ENCODE measurements at regions not wholly inside any gene's neighbourhood (a gene's known extent, or its start where the extent isn't known, plus 50 kb on each side); places are given as distances from the start of the nearest gene placed in this dataset.
A peak's percentile ranks its signal among the peaks of the same experiment; 100 is the strongest.

DNA sequence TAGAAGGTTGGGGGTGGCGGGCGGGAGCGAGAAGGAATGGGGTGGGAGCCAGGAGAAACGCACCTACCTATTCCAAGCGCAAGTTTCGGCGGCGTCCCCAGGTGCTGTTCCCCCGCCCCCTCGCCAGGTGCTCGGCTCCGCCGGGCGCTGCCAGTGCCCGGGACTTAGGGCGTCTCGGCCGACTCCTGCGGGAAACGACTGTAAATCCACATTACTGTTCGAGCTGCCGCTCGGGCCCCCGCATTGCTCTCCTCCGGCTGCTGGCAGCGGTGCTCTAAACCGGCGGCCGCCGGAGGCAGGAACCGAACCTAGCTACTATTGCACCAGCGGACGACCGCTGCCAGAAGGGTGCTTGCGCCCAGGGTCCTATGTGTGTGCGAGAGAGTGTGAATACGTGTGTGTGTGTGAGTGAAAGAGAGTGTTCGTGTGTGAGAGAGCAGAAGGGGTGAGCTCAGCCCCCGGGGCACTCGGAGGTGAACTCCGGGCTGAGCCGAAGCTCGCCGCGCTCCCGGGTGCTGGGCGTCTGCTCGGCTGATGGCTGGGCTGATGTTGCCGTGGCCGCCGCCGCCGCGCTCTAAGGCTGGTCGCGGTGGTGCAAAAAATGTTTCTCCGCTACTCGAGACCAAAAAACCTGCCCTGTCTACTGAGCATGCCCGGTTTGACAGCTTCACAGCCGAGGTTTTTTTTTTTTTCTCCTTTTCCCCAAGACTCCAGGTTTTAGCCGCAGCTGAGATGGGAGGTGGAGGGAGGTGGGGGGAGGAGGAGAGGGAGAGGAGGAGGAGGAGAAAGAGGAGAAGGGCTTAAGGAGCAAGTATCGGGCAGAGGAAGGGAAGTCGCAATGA is 115.7 kb upstream of the TEX13C start:
- Mint-ChIP-seq H3K4me1 (ENCODE audit: low read depth, unreplicated experiment) (no peaks in the 10 kb centered on the region), H3K27me3 (ENCODE audit: low read depth, unreplicated experiment) (peaks cover 12% of the 10 kb centered on the region), H3K4me3 (ENCODE audit: unreplicated experiment) (peak overlapping the region; percentile 88), H3K9me3 (ENCODE audit: unreplicated experiment) (no peaks in the 10 kb centered on the region), H3K27ac (ENCODE audit: unreplicated experiment) (peak overlapping the region; percentile 77), H3K36me3 (ENCODE audit: low read depth, unreplicated experiment) (no peaks in the 10 kb centered on the region)
- Histone ChIP-seq H4K20me1 (ENCODE audit: insufficient read depth, low read length) (no peaks in the 10 kb centered on the region), H3K9ac (ENCODE audit: low read length) (no peak overlapping the region), H3K79me2 (ENCODE audit: insufficient read depth, low read length) (no peaks in the 10 kb centered on the region), H3K4me3 (ENCODE audit: insufficient read depth, low read depth, low read length) (no peak overlapping the region), H3K27me3 (ENCODE audit: insufficient read depth, low read length) (peaks cover 12% of the 10 kb centered on the region), H3K27ac (ENCODE audit: low read depth, low read length) (no peak overlapping the region), H3K9me3 (ENCODE audit: insufficient read depth, low read depth, low read length) (no peaks in the 10 kb centered on the region), H2AFZ (ENCODE audit: low read depth, low read length) (peak overlapping the region; percentile 10), H3K4me1 (ENCODE audit: insufficient read depth, low read length) (no peaks in the 10 kb centered on the region), H3K36me3 (ENCODE audit: insufficient read depth, low read length) (no peaks in the 10 kb centered on the region), H3K4me2 (ENCODE audit: low read length) (peak overlapping the region; percentile 73)
- TF ChIP-seq CTCF (IDR thresholded peaks at IDR 0.05; ENCODE audit: insufficient read depth, low read depth, low read length): no peak
- peak; percentile 24 for TF ChIP-seq EZH2 (IDR thresholded peaks at IDR 0.05; ENCODE audit: insufficient read depth, low read length)
- DNase-seq (ENCODE audit: low read depth): no peak
- FAIRE-seq: no peak

GRCh38 chrX:125204681-125205132 is 115.0 kb upstream of the TEX13C start:
- H3K4me3 ChIP-seq (ENCODE audit: insufficient read depth, low read depth, low read length): peak overlapping the region; percentile 5

More at GRCh38 chrX:125204681-125205132, 115.0 kb upstream of the TEX13C start:
- Mint-ChIP-seq H3K9me3 (ENCODE audit: unreplicated experiment) (no peaks in the 10 kb centered on the region), H3K36me3 (ENCODE audit: low read depth, unreplicated experiment) (no peaks in the 10 kb centered on the region), H3K27me3 (ENCODE audit: low read depth, unreplicated experiment) (peaks cover 12% of the 10 kb centered on the region), H3K27ac (ENCODE audit: unreplicated experiment) (peak overlapping the region; percentile 69), H3K4me3 (ENCODE audit: unreplicated experiment) (peak overlapping the region; percentile 88), H3K4me1 (ENCODE audit: low read depth, unreplicated experiment) (no peaks in the 10 kb centered on the region)
- no peaks in the 10 kb centered on the region for H4K20me1 ChIP-seq (ENCODE audit: insufficient read depth, low read length)
- no peak overlapping the region for H3K27ac ChIP-seq (ENCODE audit: low read depth, low read length)
- peaks cover 12% of the 10 kb centered on the region for H3K27me3 ChIP-seq (ENCODE audit: insufficient read depth, low read length)
- H3K4me2 ChIP-seq (ENCODE audit: low read length): peak overlapping the region; percentile 73
- TF ChIP-seq CTCF (IDR thresholded peaks at IDR 0.05; ENCODE audit: insufficient read depth, low read depth, low read length) (no peak), EZH2 (IDR thresholded peaks at IDR 0.05; ENCODE audit: insufficient read depth, low read length) (no peak)
- no peak overlapping the region for H3K9ac ChIP-seq (ENCODE audit: low read length)
- H3K79me2 ChIP-seq (ENCODE audit: insufficient read depth, low read length): no peaks in the 10 kb centered on the region
- no peaks in the 10 kb centered on the region for H3K9me3 ChIP-seq (ENCODE audit: insufficient read depth, low read depth, low read length)
- peak overlapping the region; percentile 61 for H2AFZ ChIP-seq (ENCODE audit: low read depth, low read length)
- H3K36me3 ChIP-seq (ENCODE audit: insufficient read depth, low read length): no peaks in the 10 kb centered on the region
- no peaks in the 10 kb centered on the region for H3K4me1 ChIP-seq (ENCODE audit: insufficient read depth, low read length)
- FAIRE-seq (no peak), DNase-seq (ENCODE audit: low read depth) (no peak)
